GM21360 (cell line): ENCODE measurements at regions not wholly inside any gene's neighbourhood (a gene's known extent, or its start where the extent isn't known, plus 50 kb on each side); places are given as distances from the start of the nearest gene placed in this dataset.
"Not testable (repeated sequence)": the region's sequence is repeated elsewhere in the genome, so short reads cannot be mapped to it uniquely, and the experiment has no call there.

Experiments used
- ATAC-seq: cut with Tn5 transposase; IDR thresholded peaks from one replicate; pipeline ENCODE4 v1.9.1; 2021; ENCODE audit warnings: mild to moderate bottlenecking, moderate library complexity; ENCODE audit not compliant: unreplicated experiment

- no peak for ATAC-seq
These were observed 655.2 kb downstream of the FAM133A start for GRCh38 chrX:94329182-94329581.

DNA sequence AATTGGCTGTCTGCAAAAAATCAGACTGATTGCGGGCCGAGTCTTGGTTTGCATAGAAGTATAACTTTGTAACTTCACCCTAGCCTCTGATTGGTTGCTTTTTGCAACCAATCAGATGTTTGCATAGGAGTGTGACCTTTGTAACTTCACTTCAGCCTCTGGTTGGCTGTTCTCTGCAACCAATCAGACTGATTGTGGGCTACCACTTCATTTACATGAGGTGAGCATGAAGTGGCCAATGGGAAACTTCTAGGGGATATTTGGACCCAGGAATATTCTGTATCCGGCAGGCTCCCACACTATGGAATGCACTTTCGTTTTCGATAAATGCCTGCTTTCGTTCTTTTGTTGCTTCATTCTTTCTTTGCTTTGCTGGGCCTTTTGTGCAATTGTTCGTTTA lies 667.7 kb downstream of the FAM133A start:
- not testable (repeated sequence) for ATAC-seq

DNA sequence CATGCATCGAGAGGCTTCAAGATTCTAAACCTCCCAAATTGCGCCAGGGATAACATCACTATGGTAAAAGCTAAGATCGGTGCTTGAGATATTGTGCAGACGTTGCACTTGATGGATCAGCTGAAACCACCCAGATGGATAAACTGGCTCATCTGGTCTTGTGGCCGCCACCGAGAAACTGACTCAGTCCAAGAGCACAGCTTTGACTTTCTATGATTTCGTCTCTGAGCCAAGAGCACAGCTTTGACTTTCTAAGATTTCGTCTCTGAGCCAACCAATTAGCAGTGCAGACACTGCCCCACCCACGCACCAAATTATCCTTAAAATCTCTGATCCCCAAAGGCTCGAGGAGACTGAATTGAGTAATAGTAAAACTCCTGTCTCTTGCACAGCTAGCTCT lies 687.2 kb downstream of the FAM133A start:
- ATAC-seq: no peak

DNA sequence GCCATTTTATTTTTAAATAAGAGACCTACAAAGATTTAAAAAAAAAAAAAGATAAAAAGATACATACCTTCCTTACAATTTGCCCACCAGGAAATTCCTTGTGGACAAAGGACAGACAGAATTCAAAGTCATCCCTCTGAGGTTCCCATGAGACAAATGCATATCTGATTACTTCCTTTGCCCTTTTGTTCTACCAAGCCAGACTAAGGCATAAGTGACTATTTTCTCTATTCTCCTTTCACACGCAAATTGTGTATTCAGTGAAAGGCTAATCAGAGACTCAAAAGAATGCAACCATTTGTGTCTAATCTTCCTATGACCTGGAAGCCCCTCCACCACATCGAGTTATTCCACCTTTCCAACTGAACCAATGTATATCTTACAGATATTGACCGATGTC lies 691.7 kb downstream of the FAM133A start:
- ATAC-seq: no peak

- no peak for ATAC-seq
These were observed 692.6 kb downstream of the FAM133A start for GRCh38 chrX:94366616-94367015.

DNA sequence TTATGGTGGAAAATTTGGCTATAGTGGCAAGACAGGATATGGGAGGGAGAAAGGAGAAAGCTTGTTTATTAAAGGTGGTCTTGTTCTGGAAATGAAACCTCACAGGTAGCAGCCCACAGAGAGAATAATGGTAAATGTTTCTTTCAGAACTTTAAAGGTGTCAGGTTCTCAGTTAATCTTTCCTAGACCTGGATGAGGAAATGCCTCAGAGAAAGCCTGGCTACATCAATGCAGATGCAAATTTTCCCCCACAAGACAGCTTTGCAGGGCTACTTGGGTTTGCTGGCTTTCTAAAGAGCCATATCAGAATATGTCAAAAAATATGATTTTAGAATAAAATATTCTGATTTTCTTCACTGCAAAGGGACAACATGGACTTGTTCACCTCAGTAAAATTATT lies 715.0 kb downstream of the FAM133A start:
- no peak for ATAC-seq

- peak; percentile 98 for ATAC-seq
These were observed 726.5 kb downstream of the FAM133A start for GRCh38 chrX:94400488-94400887.

- no peak for ATAC-seq
These were observed 727.4 kb downstream of the FAM133A start for GRCh38 chrX:94401426-94401825.

- no peak for ATAC-seq
These were observed 740.7 kb downstream of the FAM133A start for GRCh38 chrX:94414746-94415145.

GRCh38 chrX:94418065-94418464 lies 744.1 kb downstream of the FAM133A start:
- ATAC-seq: no peak

- ATAC-seq: no peak
These were observed 750.5 kb downstream of the FAM133A start for GRCh38 chrX:94424456-94424855.

DNA sequence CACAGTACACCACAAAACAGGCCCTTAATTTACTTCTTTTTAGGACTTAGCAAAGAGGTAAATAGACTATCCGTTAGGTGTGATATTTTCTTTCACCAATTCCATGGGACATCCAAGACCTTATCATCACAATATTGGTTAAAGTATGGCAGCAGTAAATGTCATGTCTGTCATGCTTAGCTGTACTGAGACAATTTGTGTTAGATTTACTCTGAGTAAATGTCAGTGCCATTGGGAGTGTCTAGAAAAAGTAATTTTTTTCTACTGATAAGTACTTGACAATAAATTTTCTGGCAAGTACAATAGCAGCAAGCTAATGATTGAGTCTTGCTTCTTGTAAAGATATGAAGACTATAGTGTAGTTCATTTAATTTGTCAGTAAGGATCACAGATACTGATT lies 756.1 kb downstream of the FAM133A start:
- ATAC-seq: no peak

- ATAC-seq: no peak
These were observed 761.8 kb downstream of the FAM133A start for GRCh38 chrX:94435799-94436198.

GRCh38 chrX:94454159-94454558 lies 780.2 kb downstream of the FAM133A start:
- ATAC-seq: no peak

- ATAC-seq: no peak
These were observed 780.6 kb downstream of the FAM133A start for GRCh38 chrX:94454606-94455005.

GRCh38 chrX:94455782-94456181 lies 781.8 kb downstream of the FAM133A start:
- ATAC-seq: no peak

- ATAC-seq: no peak
These were observed 818.5 kb downstream of the FAM133A start for GRCh38 chrX:94492541-94492940.

DNA sequence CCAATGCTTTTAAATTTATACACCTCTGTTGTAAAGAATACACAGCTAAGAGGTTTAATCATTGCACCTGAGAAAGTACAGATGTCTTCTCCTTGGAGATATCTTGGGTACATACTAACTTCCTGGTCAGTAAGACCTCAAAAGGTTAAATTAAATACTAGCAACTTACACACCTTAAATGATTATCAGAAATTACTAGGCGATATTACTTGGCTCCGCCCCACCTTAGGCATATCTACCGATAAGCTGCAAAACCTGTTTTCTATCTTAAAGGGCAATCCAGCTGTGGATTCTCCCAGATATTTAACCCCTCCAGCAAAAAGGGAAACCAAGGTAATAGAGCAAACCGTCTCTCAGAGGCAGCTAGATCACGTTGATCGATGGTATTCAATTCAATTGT lies 819.4 kb downstream of the FAM133A start:
- ATAC-seq: no peak

- ATAC-seq: no peak
These were observed 837.6 kb downstream of the FAM133A start for GRCh38 chrX:94511564-94511963.

DNA sequence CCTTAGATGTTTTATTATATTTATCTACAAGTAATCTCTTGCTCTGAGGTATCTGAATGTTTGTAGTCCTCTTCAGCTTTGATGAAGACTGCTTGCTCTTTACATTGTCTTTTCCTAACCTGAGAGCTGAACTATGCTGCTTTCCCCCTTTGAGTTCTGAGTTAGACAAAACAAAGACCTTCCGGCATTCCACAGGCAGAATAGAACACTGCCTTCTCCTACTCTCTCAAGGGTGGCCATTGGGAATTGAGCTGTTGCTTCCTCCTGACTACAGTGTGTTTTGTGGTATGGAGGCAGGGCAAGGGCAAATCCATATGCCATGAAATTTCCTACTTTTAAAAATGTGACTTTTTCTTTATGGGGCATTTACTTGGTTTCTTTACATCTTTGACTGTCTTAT lies 841.0 kb downstream of the FAM133A start:
- no peak for ATAC-seq

DNA sequence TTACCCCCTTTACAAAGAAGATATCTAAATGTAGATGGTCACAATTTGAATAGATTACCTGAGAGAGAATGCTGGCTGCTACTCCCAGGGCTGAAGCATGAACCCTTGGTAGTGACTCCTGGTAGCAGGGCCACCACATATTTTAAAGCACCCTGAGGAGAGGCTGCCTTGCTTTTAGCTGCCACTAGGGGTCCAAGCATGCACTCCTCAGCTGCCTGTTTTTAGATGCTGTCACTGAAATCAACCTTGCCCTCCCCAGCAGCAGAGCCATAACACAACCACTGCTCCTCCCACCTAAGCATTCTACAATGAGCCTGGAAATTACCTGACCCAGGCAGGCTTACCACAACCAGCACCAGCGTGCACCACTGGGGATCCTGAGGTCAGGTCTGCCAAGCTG lies 850.9 kb downstream of the FAM133A start:
- ATAC-seq: peak; percentile 83

DNA sequence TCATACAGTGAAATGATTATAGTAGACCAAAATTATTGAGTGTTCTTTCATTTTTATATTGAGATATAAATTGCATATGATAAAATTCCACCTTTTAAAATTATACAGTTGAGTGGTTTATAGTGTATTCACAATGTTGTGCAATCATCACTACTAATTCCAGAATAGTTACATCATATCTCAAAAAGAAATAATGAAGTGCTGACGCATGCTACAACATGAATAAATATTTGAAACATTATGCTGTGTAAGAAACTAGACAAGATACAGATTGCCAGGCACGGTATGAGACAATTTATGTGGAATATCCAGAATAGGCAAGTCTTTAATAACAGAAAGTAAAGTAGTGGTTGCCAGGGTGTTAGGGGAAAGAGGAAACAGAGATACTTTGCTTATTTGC lies 871.7 kb downstream of the FAM133A start:
- ATAC-seq: no peak

DNA sequence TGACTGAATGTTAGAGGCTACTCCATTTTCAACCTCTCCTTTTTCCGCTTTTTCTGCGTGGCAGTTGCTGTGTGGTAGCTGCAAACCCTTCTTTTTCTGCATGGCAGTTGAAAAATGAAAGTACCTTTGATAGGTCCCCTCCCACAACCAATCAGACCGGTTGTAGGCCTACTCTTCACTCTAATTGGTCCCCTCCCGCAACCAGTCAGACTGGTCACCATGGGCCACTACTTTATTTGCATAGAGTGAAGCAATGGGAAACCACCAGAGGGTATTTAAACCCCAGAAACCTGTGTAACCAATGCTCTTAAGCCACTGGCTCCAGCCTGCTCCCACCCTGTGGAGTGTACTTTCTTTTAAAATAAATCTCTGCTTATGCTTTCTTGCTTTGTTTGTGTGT lies 877.8 kb downstream of the FAM133A start:
- no peak for ATAC-seq

DNA sequence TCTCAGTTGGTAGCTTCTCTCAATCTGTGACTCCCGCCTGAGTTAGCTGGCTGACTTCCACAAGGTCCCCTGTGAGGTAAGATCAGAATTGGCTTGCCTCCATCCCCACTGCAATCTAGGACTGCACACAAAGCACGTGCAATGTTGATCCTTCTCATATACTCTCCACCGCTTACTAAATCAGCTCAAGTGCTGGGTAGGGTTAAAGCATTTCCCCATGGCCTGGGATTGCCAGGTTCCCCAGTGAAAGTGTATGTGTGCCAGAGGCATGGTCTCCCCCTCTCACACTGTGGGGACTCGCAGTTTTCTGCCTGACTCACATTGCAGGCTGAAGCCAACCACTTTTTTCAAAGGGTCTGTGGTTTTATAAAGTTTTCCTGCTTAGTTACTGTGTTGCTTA lies 886.9 kb downstream of the FAM133A start:
- no peak for ATAC-seq
